ENCODE measurements at regions not wholly inside any gene's neighbourhood (a gene's known extent, or its start where the extent isn't known, plus 50 kb on each side); places are given as distances from the start of the nearest gene placed in this dataset.
A peak's percentile ranks its signal among the peaks of the same experiment; 100 is the strongest.

DNA sequence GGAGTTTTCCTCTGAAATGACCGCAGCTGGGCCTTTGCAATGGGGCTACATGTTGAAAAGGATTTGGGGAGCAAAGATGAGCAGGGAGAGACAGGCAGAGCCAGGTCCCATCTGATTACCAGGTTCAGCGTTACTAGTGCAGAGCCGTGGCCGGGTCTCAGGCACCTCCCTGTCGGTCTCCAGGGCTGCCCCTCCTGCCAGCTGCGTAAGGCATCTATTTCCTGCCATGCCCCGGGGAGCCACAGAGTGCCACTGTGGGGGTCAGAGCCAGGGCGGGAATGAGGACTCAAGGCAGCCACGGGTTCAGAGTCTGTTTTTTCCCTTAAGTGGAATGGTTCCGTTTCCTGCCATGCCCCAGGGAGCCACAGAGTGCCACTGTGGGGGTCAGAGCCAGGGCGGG, 382.6 kb upstream of the SHH start:
- Histone ChIP-seq H3K9ac (ENCODE audit: low read length in 3 of 3) (no peak overlapping the region), H3K36me3 (ENCODE audit: control insufficient read depth in 2 of 3, insufficient read depth in 3 of 3, low read length in 3 of 3) (no peaks in the 10 kb centered on the region), H3K4me1 (ENCODE audit: control insufficient read depth in 2 of 3, insufficient read depth in 2 of 3, low read depth in 1 of 3, low read length in 3 of 3) (no peaks in the 10 kb centered on the region), H3K27ac (ENCODE audit: low read depth in 2 of 2, low read length in 2 of 2) (no peak overlapping the region), H3K4me3 (ENCODE audit: low read length in 3 of 3) (no peak overlapping the region), H3K27me3 (ENCODE audit: control insufficient read depth, insufficient read depth, low read length) (no peaks in the 10 kb centered on the region), H3K9me3 (ENCODE audit: control insufficient read depth in 2 of 3, insufficient read depth in 1 of 3, low read length in 3 of 3) (no peaks in the 10 kb centered on the region)
- DNase-seq (peak in 3 of 5 donors; percentile 10 to 40 (median 14)), FAIRE-seq (no peak)
- TF ChIP-seq, protein P1, sequence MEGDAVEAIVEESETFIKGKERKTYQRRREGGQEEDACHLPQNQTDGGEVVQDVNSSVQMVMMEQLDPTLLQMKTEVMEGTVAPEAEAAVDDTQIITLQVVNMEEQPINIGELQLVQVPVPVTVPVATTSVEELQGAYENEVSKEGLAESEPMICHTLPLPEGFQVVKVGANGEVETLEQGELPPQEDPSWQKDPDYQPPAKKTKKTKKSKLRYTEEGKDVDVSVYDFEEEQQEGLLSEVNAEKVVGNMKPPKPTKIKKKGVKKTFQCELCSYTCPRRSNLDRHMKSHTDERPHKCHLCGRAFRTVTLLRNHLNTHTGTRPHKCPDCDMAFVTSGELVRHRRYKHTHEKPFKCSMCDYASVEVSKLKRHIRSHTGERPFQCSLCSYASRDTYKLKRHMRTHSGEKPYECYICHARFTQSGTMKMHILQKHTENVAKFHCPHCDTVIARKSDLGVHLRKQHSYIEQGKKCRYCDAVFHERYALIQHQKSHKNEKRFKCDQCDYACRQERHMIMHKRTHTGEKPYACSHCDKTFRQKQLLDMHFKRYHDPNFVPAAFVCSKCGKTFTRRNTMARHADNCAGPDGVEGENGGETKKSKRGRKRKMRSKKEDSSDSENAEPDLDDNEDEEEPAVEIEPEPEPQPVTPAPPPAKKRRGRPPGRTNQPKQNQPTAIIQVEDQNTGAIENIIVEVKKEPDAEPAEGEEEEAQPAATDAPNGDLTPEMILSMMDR (IDR thresholded peaks at IDR 0.05; ENCODE audit: borderline replicate concordance, extremely low read depth, insufficient read depth) = no peak
- intact Hi-C loops (cut with DNase I) = no loop called here

DNA sequence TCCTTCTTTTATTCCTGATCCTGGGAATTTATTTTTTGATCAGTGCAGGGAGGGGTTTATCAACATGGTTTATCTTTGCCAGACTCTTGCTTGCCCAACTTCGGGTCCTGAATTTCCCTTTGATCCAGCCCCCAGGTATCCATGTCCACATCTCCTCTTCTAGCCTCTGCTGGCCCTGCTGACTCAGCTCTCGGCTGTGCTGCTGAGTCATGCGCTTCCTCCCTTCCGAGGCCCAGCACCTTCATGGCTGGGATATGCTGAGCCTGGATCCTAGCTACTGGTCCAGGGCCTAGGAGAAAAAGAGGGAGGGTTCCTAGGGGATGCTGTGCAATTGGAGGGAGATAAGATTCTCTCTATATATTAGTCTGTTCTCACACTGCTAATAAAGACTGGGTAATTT, 380.7 kb upstream of the SHH start:
- TF ChIP-seq, protein P1 (IDR thresholded peaks at IDR 0.05; ENCODE audit: borderline replicate concordance, extremely low read depth, insufficient read depth) = no peak
- Histone ChIP-seq H3K36me3 (ENCODE audit: control insufficient read depth in 2 of 3, insufficient read depth in 3 of 3, low read length in 3 of 3) (no peaks in the 10 kb centered on the region), H3K9me3 (ENCODE audit: control insufficient read depth in 2 of 3, insufficient read depth in 1 of 3, low read length in 3 of 3) (no peaks in the 10 kb centered on the region), H3K27ac (ENCODE audit: low read depth in 2 of 2, low read length in 2 of 2) (no peak overlapping the region), H3K9ac (ENCODE audit: low read length in 3 of 3) (no peak overlapping the region), H3K4me1 (ENCODE audit: control insufficient read depth in 2 of 3, insufficient read depth in 2 of 3, low read depth in 1 of 3, low read length in 3 of 3) (no peaks in the 10 kb centered on the region), H3K4me3 (ENCODE audit: low read length in 3 of 3) (no peak overlapping the region), H3K27me3 (ENCODE audit: control insufficient read depth, insufficient read depth, low read length) (no peaks in the 10 kb centered on the region)
- FAIRE-seq (no peak), DNase-seq (no peak)
- intact Hi-C loops (cut with DNase I) = no loop called here

DNA sequence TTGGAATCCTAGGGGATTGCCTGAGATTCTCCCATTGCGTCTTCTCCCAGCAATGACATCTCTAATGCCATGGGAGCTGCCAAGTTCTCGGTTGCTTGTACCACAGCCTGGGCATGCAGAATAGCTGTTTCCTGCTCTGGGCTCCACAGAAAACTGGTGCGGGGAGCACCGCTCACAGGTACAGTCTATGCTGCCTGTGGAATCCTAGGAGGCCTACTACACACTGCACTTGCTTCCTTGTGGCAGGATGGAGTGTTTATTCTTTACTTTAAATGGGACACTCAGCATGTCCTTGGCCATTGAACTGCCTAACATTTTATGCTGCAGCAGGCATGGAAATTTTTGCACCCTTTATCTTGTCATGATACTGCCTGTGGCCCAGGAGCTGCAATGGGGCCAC, 378.8 kb upstream of the SHH start:
- intact Hi-C loops (cut with DNase I) = no loop called here
- Histone ChIP-seq H3K36me3 (ENCODE audit: control insufficient read depth in 2 of 3, insufficient read depth in 3 of 3, low read length in 3 of 3) (no peaks in the 10 kb centered on the region), H3K27ac (ENCODE audit: low read depth in 2 of 2, low read length in 2 of 2) (no peak overlapping the region), H3K4me1 (ENCODE audit: control insufficient read depth in 2 of 3, insufficient read depth in 2 of 3, low read depth in 1 of 3, low read length in 3 of 3) (no peaks in the 10 kb centered on the region), H3K9me3 (ENCODE audit: control insufficient read depth in 2 of 3, insufficient read depth in 1 of 3, low read length in 3 of 3) (no peaks in the 10 kb centered on the region), H3K27me3 (ENCODE audit: control insufficient read depth, insufficient read depth, low read length) (no peaks in the 10 kb centered on the region), H3K4me3 (ENCODE audit: low read length in 3 of 3) (no peak overlapping the region), H3K9ac (ENCODE audit: low read length in 3 of 3) (no peak overlapping the region)
- TF ChIP-seq, protein P1 (IDR thresholded peaks at IDR 0.05; ENCODE audit: borderline replicate concordance, extremely low read depth, insufficient read depth) = no peak
- no peak for DNase-seq
- FAIRE-seq = no peak

GRCh38 chr7:156185076-156185475, 372.8 kb upstream of the SHH start:
- H3K27me3 ChIP-seq (ENCODE audit: control insufficient read depth, insufficient read depth, low read length) = no peaks in the 10 kb centered on the region
- intact Hi-C loops (cut with DNase I) = no loop called here
- H3K9ac ChIP-seq (ENCODE audit: low read length in 3 of 3) = no peak overlapping the region
- H3K36me3 ChIP-seq (ENCODE audit: control insufficient read depth in 2 of 3, insufficient read depth in 3 of 3, low read length in 3 of 3) = no peaks in the 10 kb centered on the region
- DNase-seq (no peak), FAIRE-seq (no peak)
- TF ChIP-seq, protein P1 (IDR thresholded peaks at IDR 0.05; ENCODE audit: borderline replicate concordance, extremely low read depth, insufficient read depth) = no peak
- H3K4me1 ChIP-seq (ENCODE audit: control insufficient read depth in 2 of 3, insufficient read depth in 2 of 3, low read depth in 1 of 3, low read length in 3 of 3) = no peaks in the 10 kb centered on the region
- H3K27ac ChIP-seq (ENCODE audit: low read depth in 2 of 2, low read length in 2 of 2) = no peak overlapping the region
- no peak overlapping the region for H3K4me3 ChIP-seq (ENCODE audit: low read length in 3 of 3)
- no peaks in the 10 kb centered on the region for H3K9me3 ChIP-seq (ENCODE audit: control insufficient read depth in 2 of 3, insufficient read depth in 1 of 3, low read length in 3 of 3)

Data from kidney (tissue), 13 donors.